ENCODE measurements at regions not wholly inside any gene's neighbourhood (a gene's known extent, or its start where the extent isn't known, plus 50 kb on each side); places are given as distances from the start of the nearest gene placed in this dataset.

GRCh38 chr5:124310453-124310852 is 436.0 kb downstream of the ZNF608 start:
- Histone ChIP-seq H3K9me3 (ENCODE audit: control insufficient read depth, insufficient read depth, low read depth, low read length) (no peaks in the 10 kb centered on the region), H3K36me3 (ENCODE audit: control insufficient read depth in 2 of 2, insufficient read depth in 1 of 2, low read length in 2 of 2) (no peaks in the 10 kb centered on the region), H3K27ac (ENCODE audit: extremely low read depth, low read depth, low read length) (no peak overlapping the region), H3K4me3 (ENCODE audit: low read depth, low read length) (no peak overlapping the region), H3K4me1 (ENCODE audit: control insufficient read depth, insufficient read depth, low read length) (peaks cover 14% of the 10 kb centered on the region)
- CTCF ChIA-PET = interaction anchor here (1.3 kb wide), 1 partner anchor 19 kb away, joined by 3 read pairs; no protein-coding TSS in a partner anchor
- POLR2A ChIA-PET = no interaction called here
- TF ChIP-seq ZNF664 (tag by site-specific recombination; IDR thresholded peaks at IDR 0.05) = no peak
- TF ChIP-seq ZNF112 (tag by site-specific recombination; IDR thresholded peaks at IDR 0.05) = no peak
- no peak for TF ChIP-seq SETDB1 (IDR thresholded peaks at IDR 0.05; ENCODE audit: insufficient read length, low read length)
- no peak for TF ChIP-seq ZNF184 (tag by site-specific recombination; IDR thresholded peaks at IDR 0.05)
- TF ChIP-seq ZNF777 (tag by site-specific recombination; IDR thresholded peaks at IDR 0.05; ENCODE audit: borderline replicate concordance) = no peak
- TF ChIP-seq ZNF548 (tag by site-specific recombination; IDR thresholded peaks at IDR 0.05) = no peak
- TF ChIP-seq KLF1 (tag by site-specific recombination; IDR thresholded peaks at IDR 0.05) = 0 out of 2 replicates have a peak, but pooled peaks have one; percentile 18
- no peak for TF ChIP-seq ZBTB7A (tag by site-specific recombination; IDR thresholded peaks at IDR 0.05; ENCODE audit: low read depth)
- no peak for TF ChIP-seq CTCF (tag by site-specific recombination; IDR thresholded peaks at IDR 0.05)
- TF ChIP-seq ZNF248 (tag by site-specific recombination; IDR thresholded peaks at IDR 0.05) = no peak
- 0 out of 2 replicates have a peak, but pooled peaks have one; percentile 7 for TF ChIP-seq ZBTB44 (tag by site-specific recombination; IDR thresholded peaks at IDR 0.05)
- TF ChIP-seq ZNF596 (tag by site-specific recombination; IDR thresholded peaks at IDR 0.05) = no peak

- peaks cover 14% of the 10 kb centered on the region for H3K4me1 ChIP-seq (ENCODE audit: control insufficient read depth, insufficient read depth, low read length)
- H3K36me3 ChIP-seq (ENCODE audit: control insufficient read depth in 2 of 2, insufficient read depth in 1 of 2, low read length in 2 of 2) = no peaks in the 10 kb centered on the region
- H3K4me3 ChIP-seq (ENCODE audit: low read depth, low read length) = no peak overlapping the region
- H3K9me3 ChIP-seq (ENCODE audit: control insufficient read depth, insufficient read depth, low read depth, low read length) = no peaks in the 10 kb centered on the region
- ChIA-PET CTCF (no interaction called here), POLR2A (no interaction called here)
- no peak overlapping the region; the same call in 1 of the 2 replicates for H3K27ac ChIP-seq (ENCODE audit: extremely low read depth, low read depth, low read length)
- TF ChIP-seq MYNN (tag by site-specific recombination; IDR thresholded peaks at IDR 0.05; ENCODE audit: borderline replicate concordance) (no peak), ZNF449 (tag by site-specific recombination; IDR thresholded peaks at IDR 0.05) (0 out of 2 replicates have a peak, but pooled peaks have one; percentile 55), ZNF350 (tag by site-specific recombination; IDR thresholded peaks at IDR 0.05) (no peak), ZNF501 (tag by site-specific recombination; IDR thresholded peaks at IDR 0.05) (no peak), ZNF561 (tag by site-specific recombination; IDR thresholded peaks at IDR 0.05; ENCODE audit: borderline replicate concordance) (peak; percentile 67; the same call in 1 of the 2 replicates), ZNF692 (tag by site-specific recombination; IDR thresholded peaks at IDR 0.05) (peak; percentile 39; the same call in 1 of the 2 replicates), GLIS2 (tag by site-specific recombination; IDR thresholded peaks at IDR 0.05) (no peak), GLIS1 (tag by site-specific recombination; IDR thresholded peaks at IDR 0.05) (peak; percentile 62), MZF1 (tag by site-specific recombination; IDR thresholded peaks at IDR 0.05; ENCODE audit: borderline replicate concordance) (peak; percentile 24; the same call in 1 of the 2 replicates), WT1 (tag by site-specific recombination; IDR thresholded peaks at IDR 0.05) (no peak), KLF1 (tag by site-specific recombination; IDR thresholded peaks at IDR 0.05) (no peak), ZNF398 (tag by site-specific recombination; IDR thresholded peaks at IDR 0.05) (peak; percentile 85)
Observed at GRCh38 chr5:124309241-124309980, 437.0 kb downstream of the ZNF608 start.

Measured in HEK293 (cell line).